ENCODE measurements at regions not wholly inside any gene's neighbourhood (a gene's known extent, or its start where the extent isn't known, plus 50 kb on each side); places are given as distances from the start of the nearest gene placed in this dataset.
"Not testable (repeated sequence)": the region's sequence is repeated elsewhere in the genome, so short reads cannot be mapped to it uniquely, and the experiment has no call there.

GRCh38 chr1:146581229-146581628 lies 352.4 kb upstream of the NOTCH2NLA start:
- H3K79me2 ChIP-seq (ENCODE audit: control insufficient read depth, insufficient read depth, low read length); H3K9me3 ChIP-seq (replicated peaks; ENCODE audit: control insufficient read depth, insufficient read depth, low read length); POLR2A ChIA-PET; FAIRE-seq; H3K27me3 ChIP-seq (ENCODE audit: control insufficient read depth in 2 of 2, insufficient read depth in 2 of 2, low read length in 2 of 2); H3K4me1 ChIP-seq (ENCODE audit: control insufficient read depth, extremely low read depth, insufficient read depth, low read length); dilution Hi-C loops (cut with MboI; ENCODE audit: extremely low pct_ligation_motif_present, low sequenced_read_pairs); H3K27ac ChIP-seq (ENCODE audit: insufficient read depth, low read depth, low read length); H4K20me1 ChIP-seq (replicated peaks; ENCODE audit: control insufficient read depth, extremely low read depth, insufficient read depth, low read length); CTCF ChIA-PET; H3K9ac ChIP-seq (replicated peaks; ENCODE audit: extremely low read depth, insufficient read depth, low read length); H2AFZ ChIP-seq (ENCODE audit: low read depth, low read length); H3K9me1 ChIP-seq (replicated peaks; ENCODE audit: control insufficient read depth, extremely low read depth, insufficient read depth, low read length); H3K36me3 ChIP-seq (ENCODE audit: control insufficient read depth in 2 of 2, extremely low read depth in 1 of 2, insufficient read depth in 2 of 2, low read length in 2 of 2); intact Hi-C loops (cut with micrococcal nuclease); DNase-seq (ENCODE audit: low read depth, low spot score); H3K4me3 ChIP-seq (replicated peaks in 1 of 3; ENCODE audit: insufficient read depth in 1 of 3, low read depth in 1 of 3, low read length in 3 of 3); BruUV-seq (replicated peaks); H3K4me2 ChIP-seq (ENCODE audit: insufficient read depth, low read length): not testable (repeated sequence)

GRCh38 chr1:146567541-146567940 lies 338.7 kb upstream of the NOTCH2NLA start:
- H4K20me1 ChIP-seq (replicated peaks; ENCODE audit: control insufficient read depth, extremely low read depth, insufficient read depth, low read length); H2AFZ ChIP-seq (ENCODE audit: low read depth, low read length); H3K27me3 ChIP-seq (ENCODE audit: control insufficient read depth in 2 of 2, insufficient read depth in 2 of 2, low read length in 2 of 2); POLR2A ChIA-PET; FAIRE-seq; CTCF ChIA-PET; DNase-seq (ENCODE audit: low read depth, low spot score); H3K9ac ChIP-seq (replicated peaks; ENCODE audit: extremely low read depth, insufficient read depth, low read length); H3K79me2 ChIP-seq (ENCODE audit: control insufficient read depth, insufficient read depth, low read length); H3K9me3 ChIP-seq (replicated peaks; ENCODE audit: control insufficient read depth, insufficient read depth, low read length); dilution Hi-C loops (cut with MboI; ENCODE audit: extremely low pct_ligation_motif_present, low sequenced_read_pairs); H3K9me1 ChIP-seq (replicated peaks; ENCODE audit: control insufficient read depth, extremely low read depth, insufficient read depth, low read length); H3K4me2 ChIP-seq (ENCODE audit: insufficient read depth, low read length); H3K4me3 ChIP-seq (replicated peaks in 1 of 3; ENCODE audit: insufficient read depth in 1 of 3, low read depth in 1 of 3, low read length in 3 of 3); H3K27ac ChIP-seq (ENCODE audit: insufficient read depth, low read depth, low read length); BruUV-seq (replicated peaks); H3K36me3 ChIP-seq (ENCODE audit: control insufficient read depth in 2 of 2, extremely low read depth in 1 of 2, insufficient read depth in 2 of 2, low read length in 2 of 2); H3K4me1 ChIP-seq (ENCODE audit: control insufficient read depth, extremely low read depth, insufficient read depth, low read length); intact Hi-C loops (cut with micrococcal nuclease): not testable (repeated sequence)

- H3K4me1 ChIP-seq (ENCODE audit: control insufficient read depth, extremely low read depth, insufficient read depth, low read length); H3K4me2 ChIP-seq (ENCODE audit: insufficient read depth, low read length); CTCF ChIA-PET; H3K36me3 ChIP-seq (ENCODE audit: control insufficient read depth in 2 of 2, extremely low read depth in 1 of 2, insufficient read depth in 2 of 2, low read length in 2 of 2); H3K9me1 ChIP-seq (replicated peaks; ENCODE audit: control insufficient read depth, extremely low read depth, insufficient read depth, low read length); H4K20me1 ChIP-seq (replicated peaks; ENCODE audit: control insufficient read depth, extremely low read depth, insufficient read depth, low read length); H3K9me3 ChIP-seq (replicated peaks; ENCODE audit: control insufficient read depth, insufficient read depth, low read length); FAIRE-seq; H3K9ac ChIP-seq (replicated peaks; ENCODE audit: extremely low read depth, insufficient read depth, low read length); BruUV-seq (replicated peaks); H3K79me2 ChIP-seq (ENCODE audit: control insufficient read depth, insufficient read depth, low read length); H3K27ac ChIP-seq (ENCODE audit: insufficient read depth, low read depth, low read length); POLR2A ChIA-PET; DNase-seq (ENCODE audit: low read depth, low spot score); H2AFZ ChIP-seq (ENCODE audit: low read depth, low read length); dilution Hi-C loops (cut with MboI; ENCODE audit: extremely low pct_ligation_motif_present, low sequenced_read_pairs); intact Hi-C loops (cut with micrococcal nuclease); H3K4me3 ChIP-seq (replicated peaks in 1 of 3; ENCODE audit: insufficient read depth in 1 of 3, low read depth in 1 of 3, low read length in 3 of 3); H3K27me3 ChIP-seq (ENCODE audit: control insufficient read depth in 2 of 2, insufficient read depth in 2 of 2, low read length in 2 of 2): not testable (repeated sequence)
Measured at GRCh38 chr1:146558032-146558431, 329.2 kb upstream of the NOTCH2NLA start.

GRCh38 chr1:146556405-146556804 lies 327.6 kb upstream of the NOTCH2NLA start:
- H3K9me3 ChIP-seq (replicated peaks; ENCODE audit: control insufficient read depth, insufficient read depth, low read length); H2AFZ ChIP-seq (ENCODE audit: low read depth, low read length); H3K4me3 ChIP-seq (replicated peaks in 1 of 3; ENCODE audit: insufficient read depth in 1 of 3, low read depth in 1 of 3, low read length in 3 of 3); dilution Hi-C loops (cut with MboI; ENCODE audit: extremely low pct_ligation_motif_present, low sequenced_read_pairs); BruUV-seq (replicated peaks); intact Hi-C loops (cut with micrococcal nuclease); H3K4me2 ChIP-seq (ENCODE audit: insufficient read depth, low read length); H3K27me3 ChIP-seq (ENCODE audit: control insufficient read depth in 2 of 2, insufficient read depth in 2 of 2, low read length in 2 of 2); H3K9ac ChIP-seq (replicated peaks; ENCODE audit: extremely low read depth, insufficient read depth, low read length); CTCF ChIA-PET; H3K27ac ChIP-seq (ENCODE audit: insufficient read depth, low read depth, low read length); H4K20me1 ChIP-seq (replicated peaks; ENCODE audit: control insufficient read depth, extremely low read depth, insufficient read depth, low read length); H3K36me3 ChIP-seq (ENCODE audit: control insufficient read depth in 2 of 2, extremely low read depth in 1 of 2, insufficient read depth in 2 of 2, low read length in 2 of 2); DNase-seq (ENCODE audit: low read depth, low spot score); POLR2A ChIA-PET; H3K9me1 ChIP-seq (replicated peaks; ENCODE audit: control insufficient read depth, extremely low read depth, insufficient read depth, low read length); FAIRE-seq; H3K79me2 ChIP-seq (ENCODE audit: control insufficient read depth, insufficient read depth, low read length); H3K4me1 ChIP-seq (ENCODE audit: control insufficient read depth, extremely low read depth, insufficient read depth, low read length): not testable (repeated sequence)
